IPS-NIHi7 (cell line): ENCODE measurements at regions not wholly inside any gene's neighbourhood (a gene's known extent, or its start where the extent isn't known, plus 50 kb on each side); places are given as distances from the start of the nearest gene placed in this dataset.

Experiments used
- DNase-seq: peaks from one replicate; pipeline ENCODE4 v3.0.0; 2012; ENCODE audit warnings: mixed read lengths; ENCODE audit errors: extremely low spot score

DNA sequence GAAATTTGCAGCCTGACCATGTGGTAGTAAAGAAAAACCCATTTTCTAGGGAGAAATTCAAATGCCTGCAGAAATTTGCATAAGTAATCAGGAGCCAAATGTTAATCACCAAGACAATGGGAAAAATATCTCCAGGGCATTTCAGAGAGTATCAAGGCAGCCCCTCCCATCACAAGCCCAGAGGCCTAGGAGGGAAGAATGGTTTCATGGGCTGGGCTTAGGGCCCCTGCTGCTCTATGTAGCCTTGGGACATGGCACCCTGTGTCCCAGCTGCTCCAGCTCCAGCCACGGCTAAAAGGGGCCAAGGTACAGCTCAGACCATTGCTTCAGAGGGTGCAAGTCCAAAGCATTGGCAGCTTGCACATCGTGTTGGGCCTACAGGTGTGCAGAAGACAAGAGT, 117.2 kb upstream of the RALGAPA2 start:
- no peak for DNase-seq

DNA sequence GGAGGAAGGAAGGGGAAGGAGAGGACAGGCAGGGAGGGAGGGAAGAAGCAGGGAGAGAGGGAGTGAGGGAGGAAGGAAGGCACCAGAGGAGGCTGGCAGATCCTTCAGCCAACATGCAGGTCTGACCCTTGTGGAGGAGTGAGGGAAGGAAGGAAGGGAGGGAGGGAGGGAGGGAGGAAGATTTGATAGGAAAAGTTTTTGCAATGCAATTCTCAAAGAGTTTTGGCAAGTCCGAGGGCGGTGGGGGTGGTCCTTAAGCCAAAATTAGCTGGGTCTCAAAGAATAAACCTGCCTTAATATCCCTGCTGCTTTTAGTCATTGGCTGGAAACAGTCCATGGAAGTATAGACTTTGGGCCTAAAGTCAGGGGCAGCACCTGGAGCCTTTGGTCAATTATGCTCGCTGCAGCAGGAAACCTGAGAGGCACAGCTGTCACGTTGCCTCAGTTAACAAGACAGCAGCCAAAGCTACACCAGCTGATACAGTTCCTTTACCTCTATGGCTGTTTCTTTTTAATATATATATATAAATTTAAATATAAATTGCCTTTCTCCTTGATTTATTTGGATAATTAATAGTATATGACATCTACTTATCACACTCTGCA, 115.7 kb upstream of the RALGAPA2 start:
- DNase-seq, result no peak

DNA sequence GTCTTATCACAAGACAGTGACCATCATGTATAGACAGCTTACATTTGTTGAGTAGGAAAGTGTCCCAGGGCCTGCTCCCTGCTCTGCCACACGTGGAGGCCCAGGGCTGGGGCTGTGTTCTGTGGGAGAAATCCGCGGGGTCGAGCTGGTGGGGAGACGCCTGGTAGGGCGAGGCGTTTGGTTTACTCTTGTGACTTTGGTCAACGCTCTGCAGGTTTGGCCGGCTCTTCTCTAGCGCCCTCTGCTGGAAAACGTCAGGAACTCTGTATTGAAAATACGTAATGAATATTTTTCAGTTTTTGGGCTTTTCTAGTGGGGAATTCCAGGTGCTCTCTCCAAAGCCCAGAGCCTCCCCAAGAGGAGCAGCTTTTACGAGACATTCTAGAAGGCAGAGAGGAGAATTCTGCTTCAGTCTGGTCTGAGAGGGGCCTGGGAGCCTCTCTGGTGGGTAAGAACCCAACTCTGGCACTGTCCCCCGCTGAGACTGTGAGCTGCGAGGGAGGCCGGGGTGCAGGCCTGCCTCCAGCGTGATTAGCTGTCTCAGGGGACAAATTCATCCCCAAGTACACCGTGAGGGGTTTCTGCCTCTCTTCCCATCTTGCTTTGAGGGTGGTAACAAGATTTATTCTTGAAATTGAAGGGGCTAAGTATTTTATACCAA, 112.6 kb upstream of the RALGAPA2 start:
- DNase-seq, result peak; percentile 78

DNA sequence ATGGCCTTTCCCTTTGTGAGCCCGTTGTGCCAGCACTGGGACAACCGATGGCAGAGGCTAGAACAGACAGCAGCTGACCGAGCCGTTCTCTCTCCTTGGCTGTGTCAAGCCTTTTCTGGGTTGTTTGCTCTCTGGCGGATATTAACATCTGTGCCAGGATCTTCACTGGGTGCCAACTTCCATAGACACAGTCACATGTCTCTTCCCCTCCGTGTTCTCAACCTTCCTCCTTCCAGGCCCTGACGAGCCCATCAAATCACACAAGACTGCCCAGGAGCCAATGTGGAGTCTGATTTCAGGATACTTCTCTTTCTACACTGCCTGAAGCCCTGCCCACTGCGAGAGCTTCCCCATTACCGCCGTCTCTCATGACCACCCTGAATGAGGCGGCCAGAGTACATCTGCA, 111.0 kb upstream of the RALGAPA2 start:
- no peak for DNase-seq

- peak; percentile 62 for DNase-seq
Observed at GRCh38 chr20:20821484-20822260, 109.2 kb upstream of the RALGAPA2 start.

DNA sequence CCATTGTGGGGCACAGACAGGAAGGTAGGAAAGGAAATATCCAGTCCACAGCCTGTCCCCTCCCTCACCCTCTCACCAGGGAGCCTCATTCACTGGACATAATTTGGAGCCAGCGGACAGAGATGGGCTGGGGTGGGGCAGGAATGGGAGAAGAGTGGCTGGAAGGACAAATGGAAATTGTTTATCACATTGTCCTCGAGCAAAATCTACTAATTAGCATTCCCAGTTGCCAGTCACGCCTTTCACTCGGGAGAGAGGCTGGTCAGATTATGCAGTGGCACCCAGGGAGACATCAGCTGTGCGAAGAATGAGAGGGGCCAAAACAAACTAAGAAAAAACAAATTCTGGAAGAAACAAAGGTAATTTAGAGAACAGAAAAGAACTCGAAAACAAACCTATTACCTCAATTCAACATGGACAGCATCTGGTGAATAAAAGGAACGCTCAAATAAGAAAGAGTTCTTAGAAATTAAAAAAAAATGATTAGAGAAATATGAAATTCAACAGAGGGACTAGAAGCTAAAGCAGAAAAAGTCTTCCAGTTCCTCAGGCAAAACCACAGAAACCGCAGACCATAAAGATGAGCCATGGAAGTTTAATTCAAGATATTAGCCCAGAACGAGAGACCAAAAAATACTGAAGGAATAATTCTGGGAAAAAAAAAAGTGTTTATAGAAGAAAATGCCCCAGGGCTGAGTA, 108.5 kb upstream of the RALGAPA2 start:
- no peak for DNase-seq

GRCh38 chr20:20820104-20820503, 107.7 kb upstream of the RALGAPA2 start:
- DNase-seq, result peak; percentile 61

DNA sequence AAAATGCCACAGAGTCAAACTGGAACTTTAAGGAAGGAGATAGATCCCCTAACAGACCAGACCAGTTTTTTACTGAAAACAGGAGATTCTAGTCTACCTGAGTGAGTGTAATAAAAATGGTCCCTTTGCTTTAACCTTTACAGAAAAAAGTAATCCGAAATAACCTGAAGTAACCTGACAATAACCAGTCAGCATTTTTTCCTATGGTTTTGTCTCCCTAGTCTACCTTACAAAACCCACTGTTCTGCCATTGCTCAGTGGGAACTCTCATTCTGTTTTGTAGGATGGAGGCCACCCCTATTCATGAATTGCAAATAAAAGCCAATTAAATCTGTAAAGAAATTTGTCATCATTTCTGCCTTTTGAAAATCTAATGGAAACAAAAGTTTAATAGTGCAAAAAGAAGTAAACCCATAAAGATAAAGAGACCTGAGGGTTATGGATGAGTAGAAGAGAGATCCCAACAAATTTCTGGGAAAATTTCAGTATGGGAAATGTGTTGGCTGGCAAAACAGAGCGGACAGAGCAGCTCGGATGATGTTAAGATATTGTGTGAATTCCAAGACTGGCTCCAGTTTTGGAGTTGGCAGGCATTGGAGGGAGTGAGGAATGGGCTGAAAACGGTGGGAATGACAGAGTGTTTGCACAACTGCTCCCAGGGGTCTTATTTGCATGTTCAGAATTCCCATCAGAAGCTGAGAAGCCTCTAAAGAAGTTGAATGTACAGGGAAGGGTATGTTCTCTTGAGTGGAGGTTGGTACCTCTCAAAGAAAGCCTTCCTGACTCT, 104.7 kb upstream of the RALGAPA2 start:
- no peak for DNase-seq

GRCh38 chr20:20815711-20816455, 103.4 kb upstream of the RALGAPA2 start:
- DNase-seq, result no peak

- peak; percentile 79 for DNase-seq
Observed at GRCh38 chr20:20814685-20815084, 102.2 kb upstream of the RALGAPA2 start.

DNA sequence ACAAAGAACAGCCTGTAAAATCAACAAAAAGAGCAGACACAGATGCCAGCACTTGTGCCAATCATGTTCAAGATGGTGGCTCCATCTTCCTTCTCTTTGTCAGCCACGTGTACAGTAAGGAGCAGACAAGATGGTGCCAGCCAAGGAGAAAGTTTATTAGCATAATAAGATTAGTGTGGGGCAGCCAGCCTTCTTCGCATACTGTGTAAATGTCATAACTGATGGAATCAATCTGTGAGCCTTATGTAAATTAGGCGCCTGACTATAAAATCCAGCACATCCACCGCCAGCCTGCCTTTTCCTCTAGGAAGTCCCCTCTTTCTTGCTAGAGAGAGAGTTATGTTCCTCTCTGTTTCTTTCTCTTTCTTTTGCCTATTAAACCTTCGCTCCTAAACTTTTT, 99.7 kb upstream of the RALGAPA2 start:
- no peak for DNase-seq

DNA sequence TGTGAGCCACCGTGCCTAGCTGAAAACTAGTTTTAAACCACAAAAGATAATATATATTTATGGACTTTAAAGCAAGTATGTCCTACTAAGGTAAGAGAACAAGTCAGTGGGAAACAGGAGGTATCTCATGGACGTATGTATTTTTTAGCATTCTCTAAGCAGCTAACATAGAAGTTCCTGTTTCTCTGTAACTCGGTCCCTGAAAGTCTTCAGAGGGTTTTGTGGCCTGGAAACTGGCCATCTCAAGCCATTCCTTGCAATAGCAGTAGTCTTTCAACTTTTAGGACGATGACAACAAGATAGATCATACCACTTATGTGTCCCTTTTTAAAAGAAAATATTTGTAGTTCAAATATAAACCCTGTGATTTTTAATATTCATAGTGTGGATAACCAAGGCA, 95.6 kb upstream of the RALGAPA2 start:
- no peak for DNase-seq

GRCh38 chr20:20806121-20807095, 94.0 kb upstream of the RALGAPA2 start:
- DNase-seq, result no peak

GRCh38 chr20:20803011-20803410, 90.6 kb upstream of the RALGAPA2 start:
- DNase-seq, result no peak

GRCh38 chr20:20802328-20802727, 89.9 kb upstream of the RALGAPA2 start:
- DNase-seq, result no peak

GRCh38 chr20:20799716-20800312, 87.4 kb upstream of the RALGAPA2 start:
- no peak for DNase-seq

GRCh38 chr20:20797521-20798310, 85.3 kb upstream of the RALGAPA2 start:
- no peak for DNase-seq

- DNase-seq, result no peak
Observed at GRCh38 chr20:20796766-20797440, 84.5 kb upstream of the RALGAPA2 start.
